ENCODE measurements at regions not wholly inside any gene's neighbourhood (a gene's known extent, or its start where the extent isn't known, plus 50 kb on each side); places are given as distances from the start of the nearest gene placed in this dataset.

DNA sequence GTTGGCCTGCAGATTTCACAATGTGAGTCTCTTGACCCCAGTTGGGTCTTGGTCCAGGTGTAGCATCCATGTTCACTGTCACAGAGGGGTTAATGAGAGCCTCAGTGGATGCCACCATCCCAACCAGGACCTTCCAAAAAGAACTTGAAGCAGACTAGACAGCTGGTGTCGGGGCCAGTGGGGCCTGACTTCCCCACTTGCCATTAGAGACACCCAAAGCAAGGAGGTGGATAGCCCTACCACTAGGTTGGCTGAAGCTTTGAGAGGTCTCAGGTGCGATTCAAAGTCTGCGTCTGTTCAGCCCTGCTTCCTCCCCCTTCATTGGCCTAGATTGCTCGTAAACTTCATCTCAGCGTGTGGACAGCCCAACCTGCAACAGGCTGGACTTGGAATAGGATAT, 196.4 kb upstream of the RREB1 start:
- no peaks in the 10 kb centered on the region for H3K36me3 ChIP-seq (ENCODE audit: control insufficient read depth in 2 of 2, extremely low read depth in 1 of 2, insufficient read depth in 2 of 2, low read length in 2 of 2)
- H3K9ac ChIP-seq (replicated peaks; ENCODE audit: extremely low read depth, insufficient read depth, low read length): no peak overlapping the region
- H3K27ac ChIP-seq (ENCODE audit: insufficient read depth, low read depth, low read length): no peak overlapping the region
- H3K9me1 ChIP-seq (replicated peaks; ENCODE audit: control insufficient read depth, extremely low read depth, insufficient read depth, low read length): no peaks in the 10 kb centered on the region
- BruUV-seq (replicated peaks): no TSS peak
- CTCF ChIA-PET: no interaction called here
- intact Hi-C loops (cut with micrococcal nuclease) (no loop called here), dilution Hi-C loops (cut with MboI; ENCODE audit: extremely low pct_ligation_motif_present, low sequenced_read_pairs) (no loop called here)
- H3K4me2 ChIP-seq (ENCODE audit: insufficient read depth, low read length): no peak overlapping the region
- H3K4me1 ChIP-seq (ENCODE audit: control insufficient read depth, extremely low read depth, insufficient read depth, low read length): no peaks in the 10 kb centered on the region
- H4K20me1 ChIP-seq (replicated peaks; ENCODE audit: control insufficient read depth, extremely low read depth, insufficient read depth, low read length): no peaks in the 10 kb centered on the region
- no peak overlapping the region for H3K4me3 ChIP-seq (replicated peaks in 1 of 3; ENCODE audit: insufficient read depth in 1 of 3, low read depth in 1 of 3, low read length in 3 of 3)
- POLR2A ChIA-PET: no interaction called here
- H3K79me2 ChIP-seq (ENCODE audit: control insufficient read depth, insufficient read depth, low read length): no peaks in the 10 kb centered on the region
- no peak overlapping the region for H2AFZ ChIP-seq (ENCODE audit: low read depth, low read length)
- FAIRE-seq: no peak
- no peak for DNase-seq (ENCODE audit: low read depth, low spot score)
- no peaks in the 10 kb centered on the region for H3K9me3 ChIP-seq (replicated peaks; ENCODE audit: control insufficient read depth, insufficient read depth, low read length)
- H3K27me3 ChIP-seq (ENCODE audit: control insufficient read depth in 2 of 2, insufficient read depth in 2 of 2, low read length in 2 of 2): peaks cover 0 to 6% of the 10 kb centered on the region in 2 experiments
- no peak for TF ChIP-seq FOS (IDR thresholded peaks at IDR 0.05; ENCODE audit: borderline replicate concordance, insufficient read depth, low read length)
- TF ChIP-seq POLR2A (IDR thresholded peaks at IDR 0.05; ENCODE audit: low read depth, low read length): no peak
- TF ChIP-seq, protein P1, sequence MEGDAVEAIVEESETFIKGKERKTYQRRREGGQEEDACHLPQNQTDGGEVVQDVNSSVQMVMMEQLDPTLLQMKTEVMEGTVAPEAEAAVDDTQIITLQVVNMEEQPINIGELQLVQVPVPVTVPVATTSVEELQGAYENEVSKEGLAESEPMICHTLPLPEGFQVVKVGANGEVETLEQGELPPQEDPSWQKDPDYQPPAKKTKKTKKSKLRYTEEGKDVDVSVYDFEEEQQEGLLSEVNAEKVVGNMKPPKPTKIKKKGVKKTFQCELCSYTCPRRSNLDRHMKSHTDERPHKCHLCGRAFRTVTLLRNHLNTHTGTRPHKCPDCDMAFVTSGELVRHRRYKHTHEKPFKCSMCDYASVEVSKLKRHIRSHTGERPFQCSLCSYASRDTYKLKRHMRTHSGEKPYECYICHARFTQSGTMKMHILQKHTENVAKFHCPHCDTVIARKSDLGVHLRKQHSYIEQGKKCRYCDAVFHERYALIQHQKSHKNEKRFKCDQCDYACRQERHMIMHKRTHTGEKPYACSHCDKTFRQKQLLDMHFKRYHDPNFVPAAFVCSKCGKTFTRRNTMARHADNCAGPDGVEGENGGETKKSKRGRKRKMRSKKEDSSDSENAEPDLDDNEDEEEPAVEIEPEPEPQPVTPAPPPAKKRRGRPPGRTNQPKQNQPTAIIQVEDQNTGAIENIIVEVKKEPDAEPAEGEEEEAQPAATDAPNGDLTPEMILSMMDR (IDR thresholded peaks at IDR 0.05; ENCODE audit: extremely low read depth in 1 of 2, insufficient read depth in 1 of 2, low read depth in 1 of 2, low read length in 2 of 2): no peak
- TF ChIP-seq GATA2 (IDR thresholded peaks at IDR 0.05; ENCODE audit: insufficient read depth, insufficient read length, low read depth, low read length): no peak
- no peak for TF ChIP-seq JUN (IDR thresholded peaks at IDR 0.05; ENCODE audit: borderline replicate concordance, insufficient read depth, insufficient read length, low read depth)
- no peak for TF ChIP-seq EZH2 (IDR thresholded peaks at IDR 0.05; ENCODE audit: borderline replicate concordance, low read depth, low read length, severe bottlenecking)
- TF ChIP-seq, protein P2, sequence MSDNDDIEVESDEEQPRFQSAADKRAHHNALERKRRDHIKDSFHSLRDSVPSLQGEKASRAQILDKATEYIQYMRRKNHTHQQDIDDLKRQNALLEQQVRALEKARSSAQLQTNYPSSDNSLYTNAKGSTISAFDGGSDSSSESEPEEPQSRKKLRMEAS (IDR thresholded peaks at IDR 0.05; ENCODE audit: insufficient read depth, insufficient read length): no peak
- no peak for TF ChIP-seq MYC (IDR thresholded peaks at IDR 0.05; ENCODE audit: low read depth, low read length)
